ENCODE measurements at regions not wholly inside any gene's neighbourhood (a gene's known extent, or its start where the extent isn't known, plus 50 kb on each side); places are given as distances from the start of the nearest gene placed in this dataset.
A peak's percentile ranks its signal among the peaks of the same experiment; 100 is the strongest.

DNA sequence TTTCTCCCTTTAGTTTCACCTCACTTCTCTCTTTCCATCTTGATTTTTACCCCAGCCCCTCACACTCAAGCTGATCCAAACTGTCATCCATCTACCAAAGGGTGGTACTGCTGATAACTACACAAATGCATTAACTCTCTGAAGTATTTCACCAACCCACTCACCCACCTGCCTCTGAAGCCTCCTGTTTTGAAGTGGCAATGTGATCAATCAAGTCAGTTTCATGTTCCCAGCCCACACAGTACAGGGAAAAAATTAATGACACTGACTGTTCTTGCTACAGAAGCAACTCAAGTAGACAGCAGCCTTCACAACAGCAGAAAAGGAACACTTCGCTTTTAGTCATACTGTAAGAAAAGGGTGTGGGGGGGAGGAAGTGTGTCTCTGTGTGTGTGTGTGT, 183.0 kb upstream of the NOCT start:
- no peak overlapping the region for H2AFZ ChIP-seq (ENCODE audit: low read length)
- no peaks in the 10 kb centered on the region for H3F3A ChIP-seq (ENCODE audit: low read depth)
- H3K27me3 ChIP-seq (ENCODE audit: insufficient read depth, low read length, poor library complexity, severe bottlenecking): no peaks in the 10 kb centered on the region
- H3K4me2 ChIP-seq (ENCODE audit: low read depth, low read length, poor library complexity, severe bottlenecking): no peak overlapping the region
- TF ChIP-seq EZH2phosphoT487 (IDR thresholded peaks at IDR 0.05; ENCODE audit: borderline replicate concordance): no peak
- H3K9ac ChIP-seq (ENCODE audit: low read depth, low read length, poor library complexity, severe bottlenecking): no peak overlapping the region
- H4K20me1 ChIP-seq (ENCODE audit: insufficient read depth, low read length, poor library complexity, severe bottlenecking): no peaks in the 10 kb centered on the region
- no peaks in the 10 kb centered on the region for H3K9me2 ChIP-seq (replicated peaks; ENCODE audit: low read depth, low read length)
- H3K9me3 ChIP-seq (ENCODE audit: insufficient read depth, low read depth, low read length): no peaks in the 10 kb centered on the region
- H3K79me2 ChIP-seq (ENCODE audit: insufficient read depth, low read length): no peaks in the 10 kb centered on the region
- H3K36me3 ChIP-seq (ENCODE audit: insufficient read depth, low read length): no peaks in the 10 kb centered on the region
- H3K4me3 ChIP-seq (ENCODE audit: low read length, poor library complexity, severe bottlenecking): no peak overlapping the region
- H3K4me1 ChIP-seq (ENCODE audit: insufficient read depth, low read length, poor library complexity, severe bottlenecking): no peaks in the 10 kb centered on the region

- Histone ChIP-seq H4K20me1 (ENCODE audit: insufficient read depth, low read length, poor library complexity, severe bottlenecking) (no peaks in the 10 kb centered on the region), H3K4me2 (ENCODE audit: low read depth, low read length, poor library complexity, severe bottlenecking) (no peak overlapping the region), H3K9ac (ENCODE audit: low read depth, low read length, poor library complexity, severe bottlenecking) (no peak overlapping the region), H2AFZ (ENCODE audit: low read length) (no peak overlapping the region), H3K36me3 (ENCODE audit: insufficient read depth, low read length) (no peaks in the 10 kb centered on the region), H3K79me2 (ENCODE audit: insufficient read depth, low read length) (no peaks in the 10 kb centered on the region), H3K9me3 (ENCODE audit: insufficient read depth, low read depth, low read length) (no peaks in the 10 kb centered on the region), H3F3A (ENCODE audit: low read depth) (no peaks in the 10 kb centered on the region), H3K4me1 (ENCODE audit: insufficient read depth, low read length, poor library complexity, severe bottlenecking) (no peaks in the 10 kb centered on the region), H3K27me3 (ENCODE audit: insufficient read depth, low read length, poor library complexity, severe bottlenecking) (no peaks in the 10 kb centered on the region), H3K4me3 (ENCODE audit: low read length, poor library complexity, severe bottlenecking) (no peak overlapping the region), H3K9me2 (replicated peaks; ENCODE audit: low read depth, low read length) (no peaks in the 10 kb centered on the region)
- TF ChIP-seq CTCF (conservative IDR thresholded peaks at IDR 0.05; ENCODE audit: low read length) (no peak), EZH2phosphoT487 (IDR thresholded peaks at IDR 0.05; ENCODE audit: borderline replicate concordance) (no peak)
Measured at GRCh38 chr4:138831948-138832347, 183.6 kb upstream of the NOCT start.

- Histone ChIP-seq H3K79me2 (ENCODE audit: insufficient read depth, low read length) (no peaks in the 10 kb centered on the region), H3F3A (ENCODE audit: low read depth) (no peaks in the 10 kb centered on the region), H3K4me2 (ENCODE audit: low read depth, low read length, poor library complexity, severe bottlenecking) (no peak overlapping the region), H3K9me2 (replicated peaks; ENCODE audit: low read depth, low read length) (no peaks in the 10 kb centered on the region), H3K9ac (ENCODE audit: low read depth, low read length, poor library complexity, severe bottlenecking) (no peak overlapping the region), H3K4me3 (ENCODE audit: low read length, poor library complexity, severe bottlenecking) (no peak overlapping the region), H2AFZ (ENCODE audit: low read length) (no peak overlapping the region), H3K4me1 (ENCODE audit: insufficient read depth, low read length, poor library complexity, severe bottlenecking) (no peaks in the 10 kb centered on the region), H3K27me3 (ENCODE audit: insufficient read depth, low read length, poor library complexity, severe bottlenecking) (no peaks in the 10 kb centered on the region), H3K36me3 (ENCODE audit: insufficient read depth, low read length) (no peaks in the 10 kb centered on the region), H4K20me1 (ENCODE audit: insufficient read depth, low read length, poor library complexity, severe bottlenecking) (no peaks in the 10 kb centered on the region), H3K9me3 (ENCODE audit: insufficient read depth, low read depth, low read length) (no peaks in the 10 kb centered on the region)
- TF ChIP-seq EZH2phosphoT487 (IDR thresholded peaks at IDR 0.05; ENCODE audit: borderline replicate concordance) (no peak), CTCF (conservative IDR thresholded peaks at IDR 0.05; ENCODE audit: low read length) (no peak)
Measured at GRCh38 chr4:138828926-138829325, 186.7 kb upstream of the NOCT start.

GRCh38 chr4:138826754-138827153, 188.8 kb upstream of the NOCT start:
- H3F3A ChIP-seq (ENCODE audit: low read depth): no peaks in the 10 kb centered on the region
- TF ChIP-seq EZH2phosphoT487 (IDR thresholded peaks at IDR 0.05; ENCODE audit: borderline replicate concordance) (no peak), CTCF (conservative IDR thresholded peaks at IDR 0.05; ENCODE audit: low read length) (no peak)
- no peaks in the 10 kb centered on the region for H3K36me3 ChIP-seq (ENCODE audit: insufficient read depth, low read length)
- H3K9ac ChIP-seq (ENCODE audit: low read depth, low read length, poor library complexity, severe bottlenecking): no peak overlapping the region
- peak overlapping the region; percentile 23; the same call in 1 of the 2 replicates for H2AFZ ChIP-seq (ENCODE audit: low read length)
- H3K9me3 ChIP-seq (ENCODE audit: insufficient read depth, low read depth, low read length): no peaks in the 10 kb centered on the region
- H3K79me2 ChIP-seq (ENCODE audit: insufficient read depth, low read length): no peaks in the 10 kb centered on the region
- H3K9me2 ChIP-seq (replicated peaks; ENCODE audit: low read depth, low read length): no peaks in the 10 kb centered on the region
- no peak overlapping the region for H3K4me2 ChIP-seq (ENCODE audit: low read depth, low read length, poor library complexity, severe bottlenecking)
- H3K4me1 ChIP-seq (ENCODE audit: insufficient read depth, low read length, poor library complexity, severe bottlenecking): no peaks in the 10 kb centered on the region
- H3K27me3 ChIP-seq (ENCODE audit: insufficient read depth, low read length, poor library complexity, severe bottlenecking): no peaks in the 10 kb centered on the region
- no peaks in the 10 kb centered on the region for H4K20me1 ChIP-seq (ENCODE audit: insufficient read depth, low read length, poor library complexity, severe bottlenecking)
- H3K4me3 ChIP-seq (ENCODE audit: low read length, poor library complexity, severe bottlenecking): no peak overlapping the region
